SW480 (cell line): ENCODE measurements at regions not wholly inside any gene's neighbourhood (a gene's known extent, or its start where the extent isn't known, plus 50 kb on each side); places are given as distances from the start of the nearest gene placed in this dataset.

Experiments
- DNase-seq: peaks from one replicate; pipeline ENCODE4 v3.0.0-alpha.2; 2016; ENCODE audit warnings: low spot score

GRCh38 chr10:75294518-75294865 is 58.7 kb upstream of the COMTD1 start:
- DNase-seq, result peak; percentile 25

- peak; percentile 37 for DNase-seq
Observed at GRCh38 chr10:75294031-75294437, 58.3 kb upstream of the COMTD1 start.

GRCh38 chr10:75293446-75293820 is 57.7 kb upstream of the COMTD1 start:
- DNase-seq, result no peak

GRCh38 chr10:75292794-75293445 is 57.2 kb upstream of the COMTD1 start:
- no peak for DNase-seq

GRCh38 chr10:75291805-75292204 is 56.0 kb upstream of the COMTD1 start:
- no peak for DNase-seq

- no peak for DNase-seq
Observed at GRCh38 chr10:75288140-75288711, 52.5 kb upstream of the COMTD1 start.

GRCh38 chr10:75287697-75288096 is 51.9 kb upstream of the COMTD1 start:
- DNase-seq, result no peak

- DNase-seq, result no peak
Observed at GRCh38 chr10:75286901-75287300, 51.1 kb upstream of the COMTD1 start.
